Trophoblast cell (in vitro differentiated cells and primary cell): ENCODE measurements at regions not wholly inside any gene's neighbourhood (a gene's known extent, or its start where the extent isn't known, plus 50 kb on each side); places are given as distances from the start of the nearest gene placed in this dataset.

ENCODE experiments used
- DNase-seq, 2 donors: peaks; one replicate each; pipeline ENCODE4 v3.0.0-alpha.2; 2016
- H2AFZ ChIP-seq: 2 replicates; pipeline ENCODE4 v1.6.1; 2013; ENCODE audit warnings: low read length, moderate library complexity, mild to moderate bottlenecking; ENCODE audit not compliant: insufficient read depth, poor library complexity
- H2AK5ac ChIP-seq: 2 replicates; pipeline ENCODE4 v1.6.1; 2013; ENCODE audit warnings: mild to moderate bottlenecking, low read length
- H2BK120ac ChIP-seq: 2 replicates; pipeline ENCODE4 v1.6.1; 2013; ENCODE audit warnings: low read length, mild to moderate bottlenecking, moderate library complexity; ENCODE audit not compliant: insufficient read depth, poor library complexity
- H2BK12ac ChIP-seq: 2 replicates; pipeline ENCODE4 v1.6.1; 2013; ENCODE audit warnings: mild to moderate bottlenecking, low read length, moderate library complexity
- H2BK5ac ChIP-seq: 2 replicates; pipeline ENCODE4 v1.6.1; 2013; ENCODE audit warnings: low read length, low read depth, moderate library complexity, mild to moderate bottlenecking; ENCODE audit not compliant: poor library complexity
- H3K14ac ChIP-seq: 2 replicates; pipeline ENCODE4 v1.6.1; 2013; ENCODE audit warnings: mild to moderate bottlenecking, low read length
- H3K18ac ChIP-seq: 2 replicates; pipeline ENCODE4 v1.6.1; 2013; ENCODE audit warnings: mild to moderate bottlenecking, low read length
- H3K23ac ChIP-seq: 2 replicates; pipeline ENCODE4 v1.6.1; 2013; ENCODE audit warnings: low read length
- H3K27ac ChIP-seq: 2 replicates; pipeline ENCODE4 v1.5.1; 2013; ENCODE audit warnings: low read depth, mild to moderate bottlenecking, inconsistent platforms, low read length, moderate library complexity
- H3K27me3 ChIP-seq: 2 replicates; pipeline ENCODE4 v1.6.1; 2013; ENCODE audit warnings: inconsistent platforms, mild to moderate bottlenecking, low read length, moderate library complexity; ENCODE audit not compliant: insufficient read depth
- H3K36me3 ChIP-seq, 2 experiments: 1 replicate in 1 of 2; 2 replicates in 1 of 2; pipeline ENCODE4 v1.6.1; 2013; ENCODE audit warnings: low read length in 2 of 2, mild to moderate bottlenecking in 2 of 2, moderate library complexity in 1 of 2; ENCODE audit not compliant: insufficient read depth in 2 of 2, control insufficient read depth in 1 of 2
- H3K4ac ChIP-seq: 2 replicates; pipeline ENCODE4 v1.6.1; 2013; ENCODE audit warnings: low read depth, mild to moderate bottlenecking, low read length, moderate library complexity
- H3K4me1 ChIP-seq, 2 experiments: 1 replicate in 1 of 2; 2 replicates in 1 of 2; pipeline ENCODE4 v1.6.1; 2013; ENCODE audit warnings: low read length in 2 of 2, mild to moderate bottlenecking in 2 of 2, moderate library complexity in 1 of 2; ENCODE audit not compliant: insufficient read depth in 2 of 2, control insufficient read depth in 1 of 2
- H3K4me2 ChIP-seq: 2 replicates; pipeline ENCODE4 v1.6.1; 2013; ENCODE audit warnings: inconsistent platforms, mild to moderate bottlenecking, low read length, moderate library complexity
- H3K4me3 ChIP-seq: 2 replicates; pipeline ENCODE4 v1.5.1; 2013; ENCODE audit warnings: mild to moderate bottlenecking, low read depth, low read length, inconsistent platforms
- H3K79me1 ChIP-seq: one replicate; pipeline ENCODE4 v1.6.1; 2013; ENCODE audit warnings: low read length
- H3K79me2 ChIP-seq: 2 replicates; pipeline ENCODE4 v1.6.1; 2013; ENCODE audit warnings: low read length, mild to moderate bottlenecking; ENCODE audit not compliant: control insufficient read depth, insufficient read depth, poor library complexity
- H3K9ac ChIP-seq: 2 replicates; pipeline ENCODE4 v1.6.1; 2013; ENCODE audit warnings: mild to moderate bottlenecking, low read length
- H3K9me3 ChIP-seq: 2 replicates; pipeline ENCODE4 v1.6.1; 2013; ENCODE audit warnings: low read depth, mild to moderate bottlenecking, control low read depth, inconsistent platforms, low read length; ENCODE audit not compliant: insufficient read depth
- H4K12ac ChIP-seq: 2 replicates; pipeline ENCODE4 v1.6.1; 2013; ENCODE audit warnings: low read depth, mild to moderate bottlenecking, low read length, moderate library complexity
- H4K8ac ChIP-seq: 2 replicates; pipeline ENCODE4 v1.6.1; 2013; ENCODE audit warnings: low read depth, mild to moderate bottlenecking, low read length, moderate library complexity
- H4K91ac ChIP-seq: one replicate; pipeline ENCODE4 v1.6.1; 2013; ENCODE audit warnings: low read depth, mild to moderate bottlenecking, low read length, moderate library complexity
- WGBS: extraction: QIAGEN DNeasy Blood & Tissue Kit; methylation state at CpG from one replicate; pipeline ENCODE4 v1.1.7; 2013; ENCODE audit warnings: missing lambda C conversion rate; ENCODE audit not compliant: insufficient read length, insufficient coverage; ENCODE audit errors: extremely low coverage; 5-methylcytosine and 5-hydroxymethylcytosine counted together

DNA sequence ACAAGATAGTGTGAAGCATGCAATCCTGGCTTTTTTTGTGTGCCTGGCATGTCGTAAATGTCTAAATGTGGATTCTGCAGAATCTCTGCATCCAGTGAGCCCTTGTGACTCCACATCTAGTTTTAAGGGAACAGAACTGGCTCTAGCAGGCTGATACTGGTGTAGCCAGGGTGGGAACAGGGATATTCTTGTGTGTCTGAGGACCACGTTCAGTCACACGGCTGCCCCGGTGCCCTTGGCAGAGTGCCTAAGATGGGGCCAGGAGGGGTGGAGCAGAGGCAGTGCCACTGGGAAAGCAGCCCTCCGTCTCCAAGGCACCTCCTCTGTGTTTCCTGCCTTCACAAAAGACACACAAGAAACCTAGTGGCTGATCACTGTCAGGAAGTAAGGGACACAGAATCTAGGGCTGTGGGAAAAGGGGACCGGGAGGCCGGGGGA lies 91.5 kb upstream of the PARD3B start:
- peak overlapping the region; percentile 76 for H3K18ac ChIP-seq
- no peaks in the 10 kb centered on the region for H3K36me3 ChIP-seq
- no peak for DNase-seq
- no peak overlapping the region for H3K4me3 ChIP-seq
- H2AK5ac ChIP-seq: peak overlapping the region; percentile 72
- peak overlapping the region; percentile 20 for H3K27ac ChIP-seq
- peak overlapping the region; percentile 82 for H2BK5ac ChIP-seq
- H4K91ac ChIP-seq: peak overlapping the region; percentile 96
- no peak overlapping the region for H3K9ac ChIP-seq
- no peak overlapping the region for H4K12ac ChIP-seq
- H3K79me1 ChIP-seq: peaks cover 4% of the 10 kb centered on the region
- no peak overlapping the region for H3K4ac ChIP-seq
- no peak overlapping the region for H3K23ac ChIP-seq
- H3K4me2 ChIP-seq: no peak overlapping the region
- peaks cover 6 to 7% of the 10 kb centered on the region in 2 experiments for H3K4me1 ChIP-seq
- H3K14ac ChIP-seq: peak overlapping the region; percentile 97
- peaks cover 2% of the 10 kb centered on the region for H3K79me2 ChIP-seq
- peak overlapping the region; percentile 90 for H2AFZ ChIP-seq
- WGBS: no CpG with 5 or more reads among the region's 7 CpGs
- no peaks in the 10 kb centered on the region for H3K27me3 ChIP-seq
- peak overlapping the region; percentile 62 for H4K8ac ChIP-seq
- no peaks in the 10 kb centered on the region for H3K9me3 ChIP-seq
- H2BK12ac ChIP-seq: peak overlapping the region; percentile 100
- peak overlapping the region; percentile 52 for H2BK120ac ChIP-seq

DNA sequence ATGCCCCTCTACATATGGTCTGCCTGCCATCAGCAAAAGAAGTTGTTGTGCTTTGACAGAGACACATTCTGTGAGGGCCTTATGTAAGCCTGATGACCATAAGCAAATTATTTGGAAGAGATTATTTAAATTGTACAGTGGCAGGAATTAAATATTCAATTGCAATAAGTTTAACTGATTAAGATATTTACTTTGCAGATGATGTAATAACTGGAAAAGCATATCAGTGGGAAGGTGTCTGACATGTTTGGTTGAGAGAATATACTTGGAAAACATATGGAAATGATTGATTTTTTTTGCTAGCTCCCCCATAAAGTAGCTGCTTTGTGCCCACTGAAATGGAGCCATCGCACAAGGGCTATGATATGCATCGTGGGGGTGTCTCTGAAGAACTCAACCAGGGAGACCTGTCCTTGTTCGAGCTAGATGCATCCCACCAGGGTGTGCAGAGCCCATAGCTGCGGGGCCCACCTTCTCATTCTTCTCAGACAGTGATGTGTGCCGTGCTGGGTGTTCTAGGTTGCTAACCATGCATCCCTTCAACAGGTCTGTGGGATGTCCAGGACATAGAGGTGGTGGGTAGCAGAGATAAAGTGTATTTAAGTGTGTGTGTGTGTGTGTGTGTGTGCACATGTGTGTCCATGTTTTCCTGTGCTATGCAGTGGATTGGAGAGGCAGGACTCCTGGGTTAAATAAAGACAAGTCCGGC lies 90.4 kb upstream of the PARD3B start:
- Histone ChIP-seq H3K4me2 (no peak overlapping the region), H3K36me3 (no peaks in the 10 kb centered on the region), H3K4me1 (peaks cover 6 to 7% of the 10 kb centered on the region in 2 experiments), H2BK12ac (no peak overlapping the region), H3K23ac (no peak overlapping the region), H3K18ac (no peak overlapping the region), H3K9ac (no peak overlapping the region), H3K4ac (no peak overlapping the region), H3K27me3 (no peaks in the 10 kb centered on the region), H3K79me1 (peaks cover 4% of the 10 kb centered on the region), H4K91ac (no peak overlapping the region), H3K14ac (no peak overlapping the region), H3K9me3 (no peaks in the 10 kb centered on the region), H3K27ac (no peak overlapping the region), H2BK5ac (no peak overlapping the region), H2AFZ (no peak overlapping the region), H4K8ac (no peak overlapping the region), H3K4me3 (no peak overlapping the region), H3K79me2 (peaks cover 2% of the 10 kb centered on the region), H4K12ac (no peak overlapping the region), H2AK5ac (no peak overlapping the region), H2BK120ac (no peak overlapping the region)
- DNase-seq: no peak
- no CpG with 5 or more reads among the region's 6 CpGs for WGBS

DNA sequence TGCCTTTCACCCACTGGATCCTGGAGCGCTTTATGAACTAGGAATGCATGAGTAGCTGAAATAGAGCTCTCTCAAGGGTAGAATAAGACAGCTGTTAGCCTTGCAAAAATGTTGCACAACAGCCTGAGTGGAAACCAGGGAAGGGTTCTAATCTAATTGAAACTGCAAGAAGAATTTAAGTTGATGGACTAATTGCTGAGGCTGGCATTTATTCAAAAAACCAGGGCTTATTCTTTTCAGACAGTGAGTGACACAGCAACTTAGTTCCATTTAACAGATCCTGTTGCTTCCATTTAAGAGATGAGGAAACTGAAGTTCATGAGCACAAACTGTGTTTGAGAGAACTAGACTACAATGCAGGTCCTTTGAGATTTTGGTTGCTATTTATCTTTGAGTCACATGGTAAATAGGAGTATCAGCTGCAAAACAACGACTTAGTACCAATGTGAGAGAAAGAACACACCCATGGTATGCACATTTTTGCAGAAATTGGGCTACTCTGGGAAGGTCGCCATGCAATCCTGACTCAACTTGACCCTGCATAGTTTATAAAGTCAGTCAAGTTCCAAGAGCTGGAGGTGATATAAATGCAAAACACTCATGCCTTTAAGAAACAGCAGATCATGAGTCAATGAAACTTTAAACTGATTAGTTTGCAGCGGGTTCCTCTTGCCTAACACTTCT lies 76.4 kb upstream of the PARD3B start:
- no peak overlapping the region for H4K91ac ChIP-seq
- no peak overlapping the region for H2AK5ac ChIP-seq
- H3K4me3 ChIP-seq: no peak overlapping the region
- no peak overlapping the region for H3K23ac ChIP-seq
- H3K18ac ChIP-seq: no peak overlapping the region
- no peak overlapping the region for H4K12ac ChIP-seq
- H3K14ac ChIP-seq: no peak overlapping the region
- no peak overlapping the region for H3K4ac ChIP-seq
- DNase-seq: no peak
- WGBS: no CpG with 5 or more reads among the region's 4 CpGs
- no peaks in the 10 kb centered on the region for H3K36me3 ChIP-seq
- H3K4me2 ChIP-seq: no peak overlapping the region
- no peak overlapping the region for H2BK5ac ChIP-seq
- H3K9me3 ChIP-seq: no peaks in the 10 kb centered on the region
- H2BK120ac ChIP-seq: no peak overlapping the region
- H3K27me3 ChIP-seq: no peaks in the 10 kb centered on the region
- no peak overlapping the region for H3K9ac ChIP-seq
- no peaks in the 10 kb centered on the region for H3K79me1 ChIP-seq
- no peak overlapping the region for H4K8ac ChIP-seq
- H3K79me2 ChIP-seq: no peaks in the 10 kb centered on the region
- no peak overlapping the region for H2AFZ ChIP-seq
- H3K4me1 ChIP-seq: no peaks in the 10 kb centered on the region
- no peak overlapping the region for H2BK12ac ChIP-seq
- no peak overlapping the region for H3K27ac ChIP-seq

DNA sequence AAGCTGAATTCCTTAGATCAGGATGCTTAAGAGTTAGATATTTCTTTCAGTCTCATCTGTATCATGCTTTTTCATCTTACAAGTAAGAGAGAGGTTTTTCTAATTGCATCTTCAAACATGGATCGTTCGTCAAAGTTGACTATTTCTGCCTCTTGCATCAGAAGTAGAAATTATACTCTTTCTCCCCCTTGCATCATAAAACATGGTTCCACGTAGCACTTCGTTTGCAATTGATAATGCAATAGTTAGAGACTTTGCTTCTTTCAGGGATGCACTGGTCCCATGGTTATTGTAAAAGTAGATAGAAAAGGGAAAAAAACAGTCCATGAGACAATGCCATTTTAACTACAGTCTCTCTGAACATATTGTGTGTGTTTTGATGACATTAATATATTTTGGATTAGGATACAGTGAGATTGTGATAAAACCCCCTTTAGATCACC lies 75.1 kb upstream of the PARD3B start:
- H3K4me2 ChIP-seq: no peak overlapping the region
- H4K8ac ChIP-seq: no peak overlapping the region
- no peak overlapping the region for H4K91ac ChIP-seq
- no peaks in the 10 kb centered on the region for H3K36me3 ChIP-seq
- H2BK5ac ChIP-seq: no peak overlapping the region
- no peak overlapping the region for H3K27ac ChIP-seq
- no peak overlapping the region for H3K14ac ChIP-seq
- no peak overlapping the region for H2AK5ac ChIP-seq
- no peak overlapping the region for H2BK120ac ChIP-seq
- no peak overlapping the region for H3K4me3 ChIP-seq
- H3K4me1 ChIP-seq: no peaks in the 10 kb centered on the region
- DNase-seq: no peak
- no peak overlapping the region for H3K9ac ChIP-seq
- H3K18ac ChIP-seq: no peak overlapping the region
- WGBS: no CpG with 5 or more reads among the region's 4 CpGs
- no peaks in the 10 kb centered on the region for H3K27me3 ChIP-seq
- H3K23ac ChIP-seq: no peak overlapping the region
- no peak overlapping the region for H4K12ac ChIP-seq
- H3K79me1 ChIP-seq: no peaks in the 10 kb centered on the region
- no peaks in the 10 kb centered on the region for H3K79me2 ChIP-seq
- no peak overlapping the region for H2AFZ ChIP-seq
- no peak overlapping the region for H2BK12ac ChIP-seq
- H3K9me3 ChIP-seq: no peaks in the 10 kb centered on the region
- H3K4ac ChIP-seq: no peak overlapping the region
